ENCODE measurements at regions not wholly inside any gene's neighbourhood (a gene's known extent, or its start where the extent isn't known, plus 50 kb on each side); places are given as distances from the start of the nearest gene placed in this dataset.

DNA sequence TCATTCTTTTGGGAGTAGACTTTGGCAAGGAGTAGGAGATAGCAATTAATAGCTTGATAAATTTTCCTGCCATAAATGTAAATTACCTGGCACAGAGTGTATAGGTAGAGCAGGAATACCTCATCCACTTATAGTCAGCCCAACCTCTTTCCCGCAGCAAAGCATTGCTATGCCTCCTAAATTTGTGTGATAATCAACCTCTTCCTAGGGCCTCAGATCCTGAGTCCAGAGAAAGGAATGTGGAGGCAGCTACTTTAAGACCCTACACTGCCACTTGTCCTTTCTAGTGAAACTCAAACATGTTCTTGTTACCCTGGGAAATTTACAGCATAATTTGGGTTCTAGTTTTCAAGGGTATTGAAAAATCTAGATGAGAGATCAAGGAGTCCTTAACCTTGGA lies 919.0 kb downstream of the RAPGEF2 start:
- TF ChIP-seq CTCF (IDR thresholded peaks at IDR 0.05; ENCODE audit: low read depth, low read length): no peak

GRCh38 chr4:160026721-160027120 lies 923.8 kb downstream of the RAPGEF2 start:
- TF ChIP-seq CTCF (IDR thresholded peaks at IDR 0.05; ENCODE audit: low read depth, low read length): no peak
- H3K4me3 ChIP-seq (ENCODE audit: low read depth, low read length): no peak overlapping the region

More for the DNA sequence above, 919.0 kb downstream of the RAPGEF2 start:
- no peak overlapping the region for H3K4me3 ChIP-seq (ENCODE audit: low read depth, low read length)

GRCh38 chr4:160034501-160034900 lies 931.6 kb downstream of the RAPGEF2 start:
- H3K4me3 ChIP-seq (ENCODE audit: low read depth, low read length): no peak overlapping the region
- no peak for TF ChIP-seq CTCF (IDR thresholded peaks at IDR 0.05; ENCODE audit: low read depth, low read length)

GRCh38 chr4:160038615-160039014 lies 935.7 kb downstream of the RAPGEF2 start:
- no peak for TF ChIP-seq CTCF (IDR thresholded peaks at IDR 0.05; ENCODE audit: low read depth, low read length)
- no peak overlapping the region for H3K4me3 ChIP-seq (ENCODE audit: low read depth, low read length)

- no peak overlapping the region for H3K4me3 ChIP-seq (ENCODE audit: low read depth, low read length)
- TF ChIP-seq CTCF (IDR thresholded peaks at IDR 0.05; ENCODE audit: low read depth, low read length): no peak
Observed at GRCh38 chr4:160044693-160045092, 941.8 kb downstream of the RAPGEF2 start.

DNA sequence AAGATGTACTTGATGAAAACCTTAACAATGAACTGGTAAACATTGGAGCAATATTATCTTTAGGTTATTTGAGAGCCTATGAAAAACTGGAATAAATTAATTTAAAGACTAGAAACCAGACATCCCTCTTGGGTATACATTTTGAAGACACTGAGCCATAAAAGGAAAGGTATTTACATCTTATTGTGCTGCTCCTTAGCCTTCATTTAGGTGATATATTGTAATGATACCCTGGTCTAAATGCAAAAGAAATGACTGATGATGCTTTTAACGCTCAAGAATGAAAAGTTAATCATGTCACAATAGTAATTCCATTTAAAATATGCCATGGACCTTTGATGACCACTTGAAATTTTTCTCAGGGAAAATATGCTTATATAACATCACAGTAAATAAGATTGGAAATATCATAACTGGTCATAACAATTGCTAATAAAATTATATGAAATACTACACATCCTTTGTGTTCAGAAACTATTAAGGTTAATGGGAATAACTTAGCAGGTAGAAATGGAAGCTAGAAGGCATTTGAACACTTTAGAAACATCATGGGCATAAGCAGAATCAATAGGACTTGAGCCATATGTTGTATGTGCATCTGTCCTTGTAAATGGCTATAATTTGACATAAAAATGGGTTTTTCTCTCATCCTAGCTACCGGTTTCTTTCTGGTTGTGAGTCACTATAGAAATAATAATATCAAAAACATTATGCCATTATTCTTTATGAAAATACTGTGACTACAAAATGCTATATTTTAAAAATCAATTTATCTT lies 979.7 kb downstream of the RAPGEF2 start:
- H3K4me3 ChIP-seq (ENCODE audit: low read depth, low read length): no peak overlapping the region
- no peak for TF ChIP-seq CTCF (IDR thresholded peaks at IDR 0.05; ENCODE audit: low read depth, low read length)

DNA sequence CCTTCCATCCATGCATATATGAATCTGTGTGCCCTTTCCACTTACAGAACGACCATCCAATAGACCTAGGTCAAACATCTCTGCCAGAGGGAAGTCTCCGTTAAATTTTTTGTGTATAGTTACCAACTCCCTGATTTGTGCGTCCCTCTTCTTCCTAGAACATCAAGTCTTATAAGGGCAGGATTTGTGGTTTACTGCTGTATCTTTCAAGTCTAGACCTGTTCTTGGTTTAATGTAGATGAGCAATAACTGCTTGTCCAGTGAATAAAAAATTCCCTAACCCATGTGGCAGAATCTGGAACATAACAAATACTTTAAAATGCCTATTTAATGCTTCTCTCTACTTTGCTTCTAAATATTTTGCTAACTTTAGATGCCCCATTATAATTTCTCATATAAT lies 988.8 kb downstream of the RAPGEF2 start:
- no peak overlapping the region for H3K4me3 ChIP-seq (ENCODE audit: low read depth, low read length)
- no peak for TF ChIP-seq CTCF (IDR thresholded peaks at IDR 0.05; ENCODE audit: low read depth, low read length)
